Ovary (tissue), 3 donors: ENCODE measurements at regions not wholly inside any gene's neighbourhood (a gene's known extent, or its start where the extent isn't known, plus 50 kb on each side); places are given as distances from the start of the nearest gene placed in this dataset.

Experiments
- EP300 ChIP-seq: sonication (generic); formaldehyde crosslinking; IDR thresholded peaks from one replicate; pipeline ENCODE4 v1.6.1; 2017; ENCODE audit warnings: antibody characterized with exemption
- TF ChIP-seq, protein P1 (sequence below), 3 donors: fragments of 450-650 bp in 2 of 3; fragments of 200-600 bp in 1 of 3; IDR thresholded peaks; one replicate each; pipeline versions ENCODE4 v1.5.1 to v1.8.0; 2016 to 2022; ENCODE audit warnings: antibody characterized with exemption in 3 of 3, mild to moderate bottlenecking in 1 of 3
- donor health status: DM: no; HTN: no; CAD: no.

GRCh38 chr10:44292390-44293002, 92.4 kb downstream of the CXCL12 start:
- TF ChIP-seq, protein P1, sequence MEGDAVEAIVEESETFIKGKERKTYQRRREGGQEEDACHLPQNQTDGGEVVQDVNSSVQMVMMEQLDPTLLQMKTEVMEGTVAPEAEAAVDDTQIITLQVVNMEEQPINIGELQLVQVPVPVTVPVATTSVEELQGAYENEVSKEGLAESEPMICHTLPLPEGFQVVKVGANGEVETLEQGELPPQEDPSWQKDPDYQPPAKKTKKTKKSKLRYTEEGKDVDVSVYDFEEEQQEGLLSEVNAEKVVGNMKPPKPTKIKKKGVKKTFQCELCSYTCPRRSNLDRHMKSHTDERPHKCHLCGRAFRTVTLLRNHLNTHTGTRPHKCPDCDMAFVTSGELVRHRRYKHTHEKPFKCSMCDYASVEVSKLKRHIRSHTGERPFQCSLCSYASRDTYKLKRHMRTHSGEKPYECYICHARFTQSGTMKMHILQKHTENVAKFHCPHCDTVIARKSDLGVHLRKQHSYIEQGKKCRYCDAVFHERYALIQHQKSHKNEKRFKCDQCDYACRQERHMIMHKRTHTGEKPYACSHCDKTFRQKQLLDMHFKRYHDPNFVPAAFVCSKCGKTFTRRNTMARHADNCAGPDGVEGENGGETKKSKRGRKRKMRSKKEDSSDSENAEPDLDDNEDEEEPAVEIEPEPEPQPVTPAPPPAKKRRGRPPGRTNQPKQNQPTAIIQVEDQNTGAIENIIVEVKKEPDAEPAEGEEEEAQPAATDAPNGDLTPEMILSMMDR (IDR thresholded peaks at IDR 0.05) = no peak
- no peak for TF ChIP-seq EP300
